ENCODE measurements at regions not wholly inside any gene's neighbourhood (a gene's known extent, or its start where the extent isn't known, plus 50 kb on each side); places are given as distances from the start of the nearest gene placed in this dataset.
A peak's percentile ranks its signal among the peaks of the same experiment; 100 is the strongest.

- Histone ChIP-seq H4K20me1 (replicated peaks; ENCODE audit: control insufficient read depth, insufficient read depth, low read length) (no peaks in the 10 kb centered on the region), H3K4me2 (ENCODE audit: insufficient read depth, low read length) (no peak overlapping the region), H3K79me2 (ENCODE audit: control insufficient read depth, insufficient read depth, low read length) (no peaks in the 10 kb centered on the region), H3K27ac (ENCODE audit: extremely low read depth, low read depth, low read length) (no peak overlapping the region), H3K27me3 (ENCODE audit: control insufficient read depth in 2 of 2, insufficient read depth in 2 of 2, low read length in 2 of 2) (peaks cover 24 to 53% of the 10 kb centered on the region in 2 experiments), H3K9ac (ENCODE audit: insufficient read depth in 1 of 2, low read depth in 2 of 2, low read length in 2 of 2) (no peak overlapping the region), H3K9me3 (replicated peaks; ENCODE audit: control insufficient read depth, insufficient read depth, low read depth, low read length) (no peaks in the 10 kb centered on the region), H3K4me3 (no peak overlapping the region), H3K9me1 (ENCODE audit: control insufficient read depth, insufficient read depth, low read length) (no peaks in the 10 kb centered on the region), H3K36me3 (ENCODE audit: control insufficient read depth, insufficient read depth, low read length) (no peaks in the 10 kb centered on the region), H2AFZ (ENCODE audit: low read depth, low read length) (no peak overlapping the region), H3K4me1 (replicated peaks in 1 of 2; ENCODE audit: control insufficient read depth in 2 of 2, insufficient read depth in 2 of 2, low read length in 2 of 2) (no peaks in the 10 kb centered on the region)
- POLR2A ChIA-PET = interaction anchor here (0.8 to 1.4 kb wide), 2 partner anchors 8 to 10 kb away, joined by 3 read pairs; no protein-coding TSS in a partner anchor
- intact Hi-C loops (cut with micrococcal nuclease) = no loop called here
- FAIRE-seq (no peak), DNase-seq (ENCODE audit: extremely low read depth in 1 of 4, low spot score in 3 of 4) (no peak), ATAC-seq (no peak)
- WGBS (ENCODE audit: insufficient coverage, low coverage, missing lambda C conversion rate) = 1% methylated on average over 7 of the region's 7 CpGs
- in situ Hi-C loops (cut with MboI) = no loop called here
- BruUV-seq (replicated peaks) = no TSS peak
- CTCF ChIA-PET (ENCODE audit: low intra/inter-chr PET ratio) = no interaction called here
- peak; percentile 67 for TF ChIP-seq ZNF316 (IDR thresholded peaks at IDR 0.05)
- no peak for TF ChIP-seq SRF (CRISPR knock-in tag; IDR thresholded peaks at IDR 0.05)
- no peak for TF ChIP-seq PBX2 (CRISPR knock-in tag; IDR thresholded peaks at IDR 0.05; ENCODE audit: low read depth)
- TF ChIP-seq PBX2 (tag; conservative IDR thresholded peaks at IDR 0.05; ENCODE audit: low read depth) = peak; percentile 58
- TF ChIP-seq ZBTB2 (IDR thresholded peaks at IDR 0.05) = no peak
- no peak for TF ChIP-seq ZBTB9 (CRISPR knock-in tag; IDR thresholded peaks at IDR 0.05)
- no peak for TF ChIP-seq ZNF512 (tag; IDR thresholded peaks at IDR 0.05)
- TF ChIP-seq SPI1 (IDR thresholded peaks at IDR 0.05; ENCODE audit: borderline replicate concordance, low read depth, low read length) = no peak
- TF ChIP-seq TAF15 (IDR thresholded peaks at IDR 0.05; ENCODE audit: low read depth, low read length) = no peak
- peak; percentile 50 for TF ChIP-seq MAFG (tag; conservative IDR thresholded peaks at IDR 0.05)
- peak; percentile 51; the same call in 1 of the 2 replicates for TF ChIP-seq C11orf30 (IDR thresholded peaks at IDR 0.05; ENCODE audit: low read depth)
- TF ChIP-seq PHF8 (IDR thresholded peaks at IDR 0.05; ENCODE audit: borderline replicate concordance, low read length) = no peak
- no peak for TF ChIP-seq ARID3A (IDR thresholded peaks at IDR 0.05; ENCODE audit: borderline replicate concordance, low read depth, low read length)
- no peak for TF ChIP-seq ZNF41 (CRISPR knock-in tag; conservative IDR thresholded peaks at IDR 0.05)
- TF ChIP-seq RHOXF2B (CRISPR knock-in tag; conservative IDR thresholded peaks at IDR 0.05) = no peak
These were observed 85.8 kb upstream of the LRRN2 start for GRCh38 chr1:204771358-204771757.
